Gastrocnemius medialis (tissue), 4 donors: ENCODE measurements at regions not wholly inside any gene's neighbourhood (a gene's known extent, or its start where the extent isn't known, plus 50 kb on each side); places are given as distances from the start of the nearest gene placed in this dataset.

Source experiments
- CTCF ChIP-seq, 5 experiments: fragments of 450-650 bp in 3 of 5; fragments of 200-600 bp in 2 of 5; sonication (generic) in 2 of 5; IDR thresholded peaks in 4 of 5; conservative IDR thresholded peaks in 1 of 5; 1 replicate in 4 of 5; 2 replicates in 1 of 5; pipeline ENCODE4 v1.5.1; 2016 to 2019; ENCODE audit warnings: antibody characterized with exemption in 5 of 5, mild to moderate bottlenecking in 3 of 5, moderate library complexity in 3 of 5
- POLR2A ChIP-seq, 2 donors: fragments of 450-650 bp; IDR thresholded peaks; one replicate each; pipeline ENCODE4 v1.6.1; 2017; ENCODE audit warnings: antibody characterized with exemption in 2 of 2, mild to moderate bottlenecking in 2 of 2, moderate library complexity in 2 of 2

GRCh38 chr9:106220415-106220814 lies 526.1 kb downstream of the TMEM38B start:
- TF ChIP-seq CTCF (IDR thresholded peaks at IDR 0.05 in 4 of 5, conservative IDR thresholded peaks at IDR 0.05 in 1 of 5): no peak
- no peak for TF ChIP-seq POLR2A (IDR thresholded peaks at IDR 0.05)
